T-helper 1 cell (primary cell): ENCODE measurements at regions not wholly inside any gene's neighbourhood (a gene's known extent, or its start where the extent isn't known, plus 50 kb on each side); places are given as distances from the start of the nearest gene placed in this dataset.

ENCODE experiments used
- DNase-seq, 5 donors: peaks; one replicate each; pipeline ENCODE4 v3.0.0-alpha.2; 2012 to 2020

GRCh38 chr6:40937491-40937890, 101.5 kb downstream of the UNC5CL start:
- DNase-seq, result no peak

- no peak for DNase-seq
Observed at GRCh38 chr6:40936818-40937251, 102.2 kb downstream of the UNC5CL start.

GRCh38 chr6:40933864-40934263, 105.2 kb downstream of the UNC5CL start:
- no peak for DNase-seq

GRCh38 chr6:40932953-40933352, 106.1 kb downstream of the UNC5CL start:
- no peak for DNase-seq

GRCh38 chr6:40932366-40932765, 106.7 kb downstream of the UNC5CL start:
- DNase-seq, result no peak

GRCh38 chr6:40931931-40932330, 107.1 kb downstream of the UNC5CL start:
- DNase-seq, result no peak

- peak in 1 of 5 donors; percentile 6 for DNase-seq
Observed at GRCh38 chr6:40930555-40930954, 108.5 kb downstream of the UNC5CL start.

GRCh38 chr6:40930045-40930444, 109.0 kb downstream of the UNC5CL start:
- DNase-seq, result no peak

GRCh38 chr6:40929176-40929575, 109.8 kb downstream of the UNC5CL start:
- DNase-seq, result no peak

- no peak for DNase-seq
Observed at GRCh38 chr6:40928763-40929162, 110.3 kb downstream of the UNC5CL start.

- no peak for DNase-seq
Observed at GRCh38 chr6:40928307-40928706, 110.7 kb downstream of the UNC5CL start.

- DNase-seq, result no peak
Observed at GRCh38 chr6:40925341-40925740, 113.7 kb downstream of the UNC5CL start.

- DNase-seq, result no peak
Observed at GRCh38 chr6:40924839-40925238, 114.2 kb downstream of the UNC5CL start.

GRCh38 chr6:40923880-40924279, 115.1 kb downstream of the UNC5CL start:
- DNase-seq, result no peak

GRCh38 chr6:40923326-40923725, 115.7 kb downstream of the UNC5CL start:
- no peak for DNase-seq

- DNase-seq, result no peak
Observed at GRCh38 chr6:40922281-40922680, 116.7 kb downstream of the UNC5CL start.

GRCh38 chr6:40918040-40918651, 120.9 kb downstream of the UNC5CL start:
- DNase-seq, result no peak

- DNase-seq, result no peak
Observed at GRCh38 chr6:40917603-40918002, 121.4 kb downstream of the UNC5CL start.

- no peak for DNase-seq
Observed at GRCh38 chr6:40916845-40917244, 122.2 kb downstream of the UNC5CL start.

GRCh38 chr6:40915165-40915564, 123.9 kb downstream of the UNC5CL start:
- no peak for DNase-seq

GRCh38 chr6:40914005-40914404, 125.0 kb downstream of the UNC5CL start:
- no peak for DNase-seq

GRCh38 chr6:40912158-40912946, 126.7 kb downstream of the UNC5CL start:
- peak in 1 of 5 donors; percentile 48 for DNase-seq

GRCh38 chr6:40910260-40910893, 128.6 kb downstream of the UNC5CL start:
- no peak for DNase-seq

GRCh38 chr6:40909811-40910210, 129.2 kb downstream of the UNC5CL start:
- DNase-seq, result no peak
